ENCODE measurements at regions not wholly inside any gene's neighbourhood (a gene's known extent, or its start where the extent isn't known, plus 50 kb on each side); places are given as distances from the start of the nearest gene placed in this dataset.
A peak's percentile ranks its signal among the peaks of the same experiment; 100 is the strongest.

- Histone ChIP-seq H3K4me1 (ENCODE audit: insufficient read depth, low read length) (no peaks in the 10 kb centered on the region), H3K4me2 (ENCODE audit: low read length) (no peak overlapping the region), H3K9ac (ENCODE audit: low read length) (no peak overlapping the region), H4K20me1 (ENCODE audit: insufficient read depth, low read length) (no peaks in the 10 kb centered on the region), H3K79me2 (ENCODE audit: insufficient read depth, low read length) (no peaks in the 10 kb centered on the region), H3K27ac (ENCODE audit: low read depth, low read length) (no peak overlapping the region), H3K27me3 (ENCODE audit: insufficient read depth, low read length) (no peaks in the 10 kb centered on the region), H2AFZ (ENCODE audit: low read depth, low read length) (no peak overlapping the region), H3K9me3 (ENCODE audit: insufficient read depth, low read depth, low read length) (peaks cover 3% of the 10 kb centered on the region), H3K4me3 (ENCODE audit: insufficient read depth, low read depth, low read length) (no peak overlapping the region), H3K36me3 (ENCODE audit: insufficient read depth, low read length) (no peaks in the 10 kb centered on the region)
- Mint-ChIP-seq H3K4me1 (ENCODE audit: low read depth, unreplicated experiment) (peaks cover 9% of the 10 kb centered on the region), H3K4me3 (ENCODE audit: unreplicated experiment) (no peak overlapping the region), H3K27me3 (ENCODE audit: low read depth, unreplicated experiment) (peaks cover 27% of the 10 kb centered on the region), H3K27ac (ENCODE audit: unreplicated experiment) (peak overlapping the region; percentile 1), H3K9me3 (ENCODE audit: unreplicated experiment) (peaks cover 4% of the 10 kb centered on the region), H3K36me3 (ENCODE audit: low read depth, unreplicated experiment) (no peaks in the 10 kb centered on the region)
- TF ChIP-seq, protein P1, sequence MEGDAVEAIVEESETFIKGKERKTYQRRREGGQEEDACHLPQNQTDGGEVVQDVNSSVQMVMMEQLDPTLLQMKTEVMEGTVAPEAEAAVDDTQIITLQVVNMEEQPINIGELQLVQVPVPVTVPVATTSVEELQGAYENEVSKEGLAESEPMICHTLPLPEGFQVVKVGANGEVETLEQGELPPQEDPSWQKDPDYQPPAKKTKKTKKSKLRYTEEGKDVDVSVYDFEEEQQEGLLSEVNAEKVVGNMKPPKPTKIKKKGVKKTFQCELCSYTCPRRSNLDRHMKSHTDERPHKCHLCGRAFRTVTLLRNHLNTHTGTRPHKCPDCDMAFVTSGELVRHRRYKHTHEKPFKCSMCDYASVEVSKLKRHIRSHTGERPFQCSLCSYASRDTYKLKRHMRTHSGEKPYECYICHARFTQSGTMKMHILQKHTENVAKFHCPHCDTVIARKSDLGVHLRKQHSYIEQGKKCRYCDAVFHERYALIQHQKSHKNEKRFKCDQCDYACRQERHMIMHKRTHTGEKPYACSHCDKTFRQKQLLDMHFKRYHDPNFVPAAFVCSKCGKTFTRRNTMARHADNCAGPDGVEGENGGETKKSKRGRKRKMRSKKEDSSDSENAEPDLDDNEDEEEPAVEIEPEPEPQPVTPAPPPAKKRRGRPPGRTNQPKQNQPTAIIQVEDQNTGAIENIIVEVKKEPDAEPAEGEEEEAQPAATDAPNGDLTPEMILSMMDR (IDR thresholded peaks at IDR 0.05; ENCODE audit: insufficient read depth, low read depth, low read length) = no peak
- TF ChIP-seq EZH2 (IDR thresholded peaks at IDR 0.05; ENCODE audit: insufficient read depth, low read length) = no peak
- FAIRE-seq (peak; percentile 50), DNase-seq (ENCODE audit: low read depth) (peak; percentile 20)
Measured at GRCh38 chr2:120620025-120620793, 115.5 kb upstream of the GLI2 start.

- no peak for TF ChIP-seq EZH2 (IDR thresholded peaks at IDR 0.05; ENCODE audit: insufficient read depth, low read length)
- TF ChIP-seq, protein P1 (IDR thresholded peaks at IDR 0.05; ENCODE audit: insufficient read depth, low read depth, low read length) = no peak
- H3K4me2 ChIP-seq (ENCODE audit: low read length) = no peak overlapping the region
- DNase-seq (ENCODE audit: low read depth) = no peak
- H3K9ac ChIP-seq (ENCODE audit: low read length) = no peak overlapping the region
- Mint-ChIP-seq H3K27ac (ENCODE audit: unreplicated experiment) (no peak overlapping the region), H3K27me3 (ENCODE audit: low read depth, unreplicated experiment) (peaks cover 23% of the 10 kb centered on the region), H3K4me3 (ENCODE audit: unreplicated experiment) (no peak overlapping the region), H3K4me1 (ENCODE audit: low read depth, unreplicated experiment) (peaks cover 9% of the 10 kb centered on the region), H3K36me3 (ENCODE audit: low read depth, unreplicated experiment) (no peaks in the 10 kb centered on the region), H3K9me3 (ENCODE audit: unreplicated experiment) (peaks cover 4% of the 10 kb centered on the region)
- no peak overlapping the region for H3K27ac ChIP-seq (ENCODE audit: low read depth, low read length)
- H2AFZ ChIP-seq (ENCODE audit: low read depth, low read length) = no peak overlapping the region
- H3K79me2 ChIP-seq (ENCODE audit: insufficient read depth, low read length) = no peaks in the 10 kb centered on the region
- H3K9me3 ChIP-seq (ENCODE audit: insufficient read depth, low read depth, low read length) = peaks cover 3% of the 10 kb centered on the region
- no peaks in the 10 kb centered on the region for H4K20me1 ChIP-seq (ENCODE audit: insufficient read depth, low read length)
- no peaks in the 10 kb centered on the region for H3K4me1 ChIP-seq (ENCODE audit: insufficient read depth, low read length)
- FAIRE-seq = no peak
- H3K36me3 ChIP-seq (ENCODE audit: insufficient read depth, low read length) = no peaks in the 10 kb centered on the region
- no peak overlapping the region for H3K4me3 ChIP-seq (ENCODE audit: insufficient read depth, low read depth, low read length)
- H3K27me3 ChIP-seq (ENCODE audit: insufficient read depth, low read length) = peaks cover under 1% of the 10 kb centered on the region
Measured at GRCh38 chr2:120622159-120622869, 113.4 kb upstream of the GLI2 start.

Measured in astrocyte (in vitro differentiated cells and primary cell).